ENCODE measurements at regions not wholly inside any gene's neighbourhood (a gene's known extent, or its start where the extent isn't known, plus 50 kb on each side); places are given as distances from the start of the nearest gene placed in this dataset.
A peak's percentile ranks its signal among the peaks of the same experiment; 100 is the strongest.

GRCh38 chr3:29183346-29184087, 97.4 kb upstream of the RBMS3 start:
- DNase-seq (peak; percentile 4), ATAC-seq (peak; percentile 70)
- Mint-ChIP-seq H3K36me3 (ENCODE audit: low read depth) (peaks cover 2% of the 10 kb centered on the region), H3K27ac (peak overlapping the region; percentile 79), H3K9me3 (no peaks in the 10 kb centered on the region), H3K4me3 (no peak overlapping the region), H3K27me3 (no peaks in the 10 kb centered on the region), H3K4me1 (peaks cover 39% of the 10 kb centered on the region)

- Mint-ChIP-seq H3K9me3 (peaks cover 5% of the 10 kb centered on the region), H3K4me3 (no peak overlapping the region), H3K27ac (peak overlapping the region; percentile 64), H3K27me3 (no peaks in the 10 kb centered on the region), H3K4me1 (peaks cover 39% of the 10 kb centered on the region), H3K36me3 (ENCODE audit: low read depth) (peaks cover 2% of the 10 kb centered on the region)
- ATAC-seq (no peak), DNase-seq (no peak)
Observed at GRCh38 chr3:29185706-29186105, 95.2 kb upstream of the RBMS3 start.

- Mint-ChIP-seq H3K4me3 (no peak overlapping the region), H3K9me3 (peaks cover 8% of the 10 kb centered on the region), H3K36me3 (ENCODE audit: low read depth) (peaks cover 2% of the 10 kb centered on the region), H3K27ac (peak overlapping the region; percentile 64), H3K27me3 (no peaks in the 10 kb centered on the region), H3K4me1 (peaks cover 39% of the 10 kb centered on the region)
- DNase-seq: no peak
- ATAC-seq: no peak
Observed at GRCh38 chr3:29186131-29186599, 94.7 kb upstream of the RBMS3 start.

GRCh38 chr3:29186982-29187725, 93.7 kb upstream of the RBMS3 start:
- ATAC-seq (peak; percentile 57), DNase-seq (no peak)
- Mint-ChIP-seq H3K9me3 (peaks cover 9% of the 10 kb centered on the region), H3K36me3 (ENCODE audit: low read depth) (peaks cover 2% of the 10 kb centered on the region), H3K4me1 (peaks cover 38% of the 10 kb centered on the region), H3K27me3 (no peaks in the 10 kb centered on the region), H3K4me3 (no peak overlapping the region), H3K27ac (peak overlapping the region; percentile 72)

- no peak for DNase-seq
- Mint-ChIP-seq H3K9me3 (peaks cover 12% of the 10 kb centered on the region), H3K27me3 (no peaks in the 10 kb centered on the region), H3K36me3 (ENCODE audit: low read depth) (peaks cover 2% of the 10 kb centered on the region), H3K27ac (no peak overlapping the region), H3K4me3 (no peak overlapping the region), H3K4me1 (peaks cover 25% of the 10 kb centered on the region)
- ATAC-seq: no peak
Observed at GRCh38 chr3:29189328-29189727, 91.5 kb upstream of the RBMS3 start.

- Mint-ChIP-seq H3K36me3 (ENCODE audit: low read depth) (no peaks in the 10 kb centered on the region), H3K4me1 (no peaks in the 10 kb centered on the region), H3K27me3 (peaks cover 2% of the 10 kb centered on the region), H3K27ac (no peak overlapping the region), H3K9me3 (peaks cover 25% of the 10 kb centered on the region), H3K4me3 (no peak overlapping the region)
- ATAC-seq: no peak
- DNase-seq: no peak
Observed at GRCh38 chr3:29194139-29194538, 86.7 kb upstream of the RBMS3 start.

GRCh38 chr3:29195056-29195455, 85.8 kb upstream of the RBMS3 start:
- Mint-ChIP-seq H3K27ac (no peak overlapping the region), H3K4me1 (no peaks in the 10 kb centered on the region), H3K9me3 (peaks cover 27% of the 10 kb centered on the region), H3K36me3 (ENCODE audit: low read depth) (no peaks in the 10 kb centered on the region), H3K27me3 (peaks cover 2% of the 10 kb centered on the region), H3K4me3 (no peak overlapping the region)
- DNase-seq (no peak), ATAC-seq (no peak)

- Mint-ChIP-seq H3K27me3 (peaks cover 2% of the 10 kb centered on the region), H3K27ac (no peak overlapping the region), H3K4me1 (no peaks in the 10 kb centered on the region), H3K4me3 (no peak overlapping the region), H3K9me3 (peaks cover 3% of the 10 kb centered on the region), H3K36me3 (ENCODE audit: low read depth) (no peaks in the 10 kb centered on the region)
- DNase-seq: no peak
- no peak for ATAC-seq
Observed at GRCh38 chr3:29201604-29202003, 79.3 kb upstream of the RBMS3 start.

GRCh38 chr3:29202378-29202777, 78.5 kb upstream of the RBMS3 start:
- no peak overlapping the region for H3K4me3 Mint-ChIP-seq
- peaks cover 2% of the 10 kb centered on the region for H3K27me3 Mint-ChIP-seq
- H3K36me3 Mint-ChIP-seq (ENCODE audit: low read depth): no peaks in the 10 kb centered on the region
- H3K4me1 Mint-ChIP-seq: no peaks in the 10 kb centered on the region
- no peak for ATAC-seq
- peaks cover 3% of the 10 kb centered on the region for H3K9me3 Mint-ChIP-seq
- no peak for DNase-seq
- H3K27ac Mint-ChIP-seq: no peak overlapping the region

- ATAC-seq: no peak
- H3K9me3 Mint-ChIP-seq: peaks cover 3% of the 10 kb centered on the region
Observed at GRCh38 chr3:29203851-29204250, 77.0 kb upstream of the RBMS3 start.

GRCh38 chr3:29207427-29207826, 73.4 kb upstream of the RBMS3 start:
- Mint-ChIP-seq H3K9me3 (no peaks in the 10 kb centered on the region), H3K27me3 (peaks cover 4% of the 10 kb centered on the region), H3K27ac (no peak overlapping the region), H3K4me3 (no peak overlapping the region), H3K36me3 (ENCODE audit: low read depth) (no peaks in the 10 kb centered on the region), H3K4me1 (no peaks in the 10 kb centered on the region)
- no peak for ATAC-seq
- DNase-seq: no peak

More at GRCh38 chr3:29203851-29204250, 77.0 kb upstream of the RBMS3 start:
- no peak overlapping the region for H3K27ac Mint-ChIP-seq
- H3K4me1 Mint-ChIP-seq: no peaks in the 10 kb centered on the region
- no peaks in the 10 kb centered on the region for H3K36me3 Mint-ChIP-seq (ENCODE audit: low read depth)
- no peak for DNase-seq
- H3K4me3 Mint-ChIP-seq: no peak overlapping the region
- H3K27me3 Mint-ChIP-seq: peaks cover 2% of the 10 kb centered on the region

- Mint-ChIP-seq H3K9me3 (no peaks in the 10 kb centered on the region), H3K4me3 (no peak overlapping the region), H3K36me3 (ENCODE audit: low read depth) (no peaks in the 10 kb centered on the region), H3K27me3 (peaks cover 2% of the 10 kb centered on the region), H3K27ac (no peak overlapping the region), H3K4me1 (no peaks in the 10 kb centered on the region)
- ATAC-seq: no peak
- no peak for DNase-seq
Observed at GRCh38 chr3:29212789-29213433, 68.0 kb upstream of the RBMS3 start.

GRCh38 chr3:29214009-29214658, 66.7 kb upstream of the RBMS3 start:
- H3K27me3 Mint-ChIP-seq: peaks cover 2% of the 10 kb centered on the region
- no peak for ATAC-seq
- H3K4me1 Mint-ChIP-seq: no peaks in the 10 kb centered on the region
- H3K9me3 Mint-ChIP-seq: no peaks in the 10 kb centered on the region
- no peaks in the 10 kb centered on the region for H3K36me3 Mint-ChIP-seq (ENCODE audit: low read depth)
- no peak for DNase-seq
- no peak overlapping the region for H3K27ac Mint-ChIP-seq
- H3K4me3 Mint-ChIP-seq: no peak overlapping the region

GRCh38 chr3:29215948-29216347, 64.9 kb upstream of the RBMS3 start:
- no peaks in the 10 kb centered on the region for H3K36me3 Mint-ChIP-seq (ENCODE audit: low read depth)
- H3K9me3 Mint-ChIP-seq: no peaks in the 10 kb centered on the region
- no peak overlapping the region for H3K27ac Mint-ChIP-seq
- H3K4me3 Mint-ChIP-seq: no peak overlapping the region
- peaks cover 2% of the 10 kb centered on the region for H3K27me3 Mint-ChIP-seq
- ATAC-seq: no peak
- H3K4me1 Mint-ChIP-seq: no peaks in the 10 kb centered on the region
- DNase-seq: no peak
